A673 (cell line): ENCODE measurements at regions not wholly inside any gene's neighbourhood (a gene's known extent, or its start where the extent isn't known, plus 50 kb on each side); places are given as distances from the start of the nearest gene placed in this dataset.

Experiments used
- BruUV-seq: library from RNA; stranded (reverse); fragments of 400-500 nt; replicated peaks from 2 replicates; lab custom pipeline; 2021; lab: Mats Ljungman, UMichigan
- CTCF ChIA-PET: fragments of 300-600 bp; sonication (Branson Sonifier 250); formaldehyde crosslinking; loops from one replicate; lab custom pipeline; 2022; ENCODE audit warnings: antibody characterized with exemption; lab: Charles Lee
- POLR2A ChIA-PET: fragments of 300-600 bp; sonication (Branson Sonifier 250); formaldehyde crosslinking; loops from one replicate; lab custom pipeline; 2022; ENCODE audit warnings: antibody characterized with exemption; ENCODE audit not compliant: low non-redundant PET; lab: Charles Lee
- DNase-seq: peaks from one replicate; pipeline ENCODE4 v3.0.0-alpha.2; 2015; ENCODE audit warnings: low spot score
- H3K27ac ChIP-seq: fragments of 200-600 bp; sonication (generic); 2 replicates; pipeline ENCODE4 v1.5.1; 2016; ENCODE audit warnings: mixed run types, low read depth, mild to moderate bottlenecking, mixed read lengths, antibody characterized with exemption, low read length; ENCODE audit not compliant: poor library complexity, severe bottlenecking
- H3K27me3 ChIP-seq: fragments of 200-600 bp; sonication (generic); replicated peaks from 2 replicates; pipeline ENCODE4 v1.6.1; 2017; ENCODE audit warnings: mixed run types, low read depth, mild to moderate bottlenecking, mixed read lengths, antibody characterized with exemption, low read length; ENCODE audit not compliant: insufficient read depth, poor library complexity
- H3K36me3 ChIP-seq: fragments of 200-600 bp; sonication (generic); 2 replicates; pipeline ENCODE4 v1.6.1; 2016; ENCODE audit warnings: mixed run types, mild to moderate bottlenecking, mixed read lengths, antibody characterized with exemption, low read length; ENCODE audit not compliant: insufficient read depth, poor library complexity, severe bottlenecking
- H3K4me1 ChIP-seq: fragments of 200-600 bp; sonication (generic); 2 replicates; pipeline ENCODE4 v1.6.1; 2017; ENCODE audit warnings: mixed run types, mild to moderate bottlenecking, mixed read lengths, antibody characterized with exemption, low read length; ENCODE audit not compliant: insufficient read depth, poor library complexity, severe bottlenecking
- H3K4me3 ChIP-seq: fragments of 200-600 bp; sonication (generic); 2 replicates; pipeline ENCODE4 v1.5.1; 2016; ENCODE audit warnings: low read depth, mixed run types, mild to moderate bottlenecking, mixed read lengths, low read length; ENCODE audit not compliant: poor library complexity, severe bottlenecking
- H3K9me3 ChIP-seq: fragments of 200-600 bp; sonication (generic); 2 replicates; pipeline ENCODE4 v1.6.1; 2016; ENCODE audit warnings: mixed run types, low read depth, mild to moderate bottlenecking, mixed read lengths, antibody characterized with exemption, low read length; ENCODE audit not compliant: poor library complexity, severe bottlenecking
- EZH2 ChIP-seq: fragments of 200-600 bp; sonication (generic); IDR thresholded peaks from 2 replicates; pipeline ENCODE4 v1.6.1; 2017; ENCODE audit warnings: borderline replicate concordance, low read depth, mild to moderate bottlenecking, mixed read lengths, antibody characterized with exemption, low read length; ENCODE audit not compliant: poor library complexity, severe bottlenecking
- intact Hi-C: fragments of 100-400 bp; cut with micrococcal nuclease; formaldehyde crosslinking; loops from one replicate; pipeline ENCODE4 v1.10.0; 2022; ENCODE audit not compliant: unreplicated experiment
- TF ChIP-seq, protein P1 (sequence below): fragments of 300-800, 200-600 bp; sonication (generic); conservative IDR thresholded peaks from 2 replicates; pipeline ENCODE4 v1.5.1; 2017; ENCODE audit warnings: low read depth, mild to moderate bottlenecking, antibody characterized with exemption, low read length, moderate library complexity, mixed read lengths

DNA sequence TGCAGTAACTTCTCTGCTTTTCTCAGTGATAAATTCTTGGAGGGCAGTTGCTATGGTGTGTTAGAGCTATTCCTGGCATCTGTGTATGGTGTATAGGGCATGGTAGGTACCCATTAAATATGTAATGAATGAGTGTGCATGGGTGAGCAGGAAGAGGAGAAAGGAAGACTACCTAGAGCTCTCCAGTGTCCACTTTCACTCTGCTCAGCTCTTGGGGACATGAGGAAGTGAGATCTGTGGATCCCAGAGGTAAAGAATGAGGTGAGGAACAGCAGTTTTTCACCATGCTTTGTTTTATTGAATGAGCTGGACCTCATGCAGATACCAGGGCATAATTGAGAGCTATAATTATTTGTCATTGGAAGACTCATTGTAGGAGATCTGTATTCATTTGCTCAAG is 444.8 kb upstream of the RGS6 start:
- intact Hi-C loops, result no loop called here
- ChIA-PET POLR2A (no interaction called here), CTCF (no interaction called here)
- Histone ChIP-seq H3K4me1 (peaks cover 11% of the 10 kb centered on the region), H3K9me3 (no peaks in the 10 kb centered on the region), H3K36me3 (no peaks in the 10 kb centered on the region), H3K27ac (no peak overlapping the region), H3K4me3 (no peak overlapping the region), H3K27me3 (no peaks in the 10 kb centered on the region)
- BruUV-seq, result no TSS peak
- no peak for DNase-seq
- no peak for TF ChIP-seq EZH2
- TF ChIP-seq, protein P1, sequence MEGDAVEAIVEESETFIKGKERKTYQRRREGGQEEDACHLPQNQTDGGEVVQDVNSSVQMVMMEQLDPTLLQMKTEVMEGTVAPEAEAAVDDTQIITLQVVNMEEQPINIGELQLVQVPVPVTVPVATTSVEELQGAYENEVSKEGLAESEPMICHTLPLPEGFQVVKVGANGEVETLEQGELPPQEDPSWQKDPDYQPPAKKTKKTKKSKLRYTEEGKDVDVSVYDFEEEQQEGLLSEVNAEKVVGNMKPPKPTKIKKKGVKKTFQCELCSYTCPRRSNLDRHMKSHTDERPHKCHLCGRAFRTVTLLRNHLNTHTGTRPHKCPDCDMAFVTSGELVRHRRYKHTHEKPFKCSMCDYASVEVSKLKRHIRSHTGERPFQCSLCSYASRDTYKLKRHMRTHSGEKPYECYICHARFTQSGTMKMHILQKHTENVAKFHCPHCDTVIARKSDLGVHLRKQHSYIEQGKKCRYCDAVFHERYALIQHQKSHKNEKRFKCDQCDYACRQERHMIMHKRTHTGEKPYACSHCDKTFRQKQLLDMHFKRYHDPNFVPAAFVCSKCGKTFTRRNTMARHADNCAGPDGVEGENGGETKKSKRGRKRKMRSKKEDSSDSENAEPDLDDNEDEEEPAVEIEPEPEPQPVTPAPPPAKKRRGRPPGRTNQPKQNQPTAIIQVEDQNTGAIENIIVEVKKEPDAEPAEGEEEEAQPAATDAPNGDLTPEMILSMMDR, result no peak

DNA sequence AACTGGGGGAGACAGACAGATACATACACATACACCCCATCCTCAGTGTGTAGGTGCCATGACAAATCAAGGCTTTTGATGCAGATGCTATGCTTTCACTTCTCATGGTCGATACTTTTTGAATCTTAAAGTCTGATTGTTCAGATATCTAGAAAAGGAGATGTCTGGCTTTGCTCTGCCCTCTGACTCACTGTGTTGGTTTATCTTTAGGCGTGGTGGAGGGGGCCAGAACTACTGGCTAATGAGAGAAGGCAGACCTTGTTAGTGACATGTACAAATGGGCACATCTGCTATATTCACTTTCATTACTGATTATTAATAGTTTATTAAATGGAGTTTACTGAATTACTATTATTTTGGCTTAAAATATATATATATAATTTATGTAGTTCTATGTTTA is 444.3 kb upstream of the RGS6 start:
- Histone ChIP-seq H3K4me1 (peaks cover 6% of the 10 kb centered on the region), H3K9me3 (no peaks in the 10 kb centered on the region), H3K27ac (no peak overlapping the region), H3K27me3 (no peaks in the 10 kb centered on the region), H3K4me3 (no peak overlapping the region), H3K36me3 (no peaks in the 10 kb centered on the region)
- DNase-seq, result no peak
- BruUV-seq, result no TSS peak
- POLR2A ChIA-PET, result no interaction called here
- TF ChIP-seq, protein P1, result no peak
- no peak for TF ChIP-seq EZH2
- CTCF ChIA-PET, result no interaction called here
- intact Hi-C loops, result no loop called here

- CTCF ChIA-PET, result no interaction called here
- Histone ChIP-seq H3K4me1 (no peaks in the 10 kb centered on the region), H3K27me3 (no peaks in the 10 kb centered on the region), H3K4me3 (no peak overlapping the region), H3K27ac (no peak overlapping the region), H3K9me3 (no peaks in the 10 kb centered on the region), H3K36me3 (no peaks in the 10 kb centered on the region)
- POLR2A ChIA-PET, result no interaction called here
- DNase-seq, result no peak
- BruUV-seq, result no TSS peak
- intact Hi-C loops, result no loop called here
- TF ChIP-seq EZH2, result no peak
- TF ChIP-seq, protein P1, result no peak
Observed at GRCh38 chr14:71488703-71489191, 443.5 kb upstream of the RGS6 start.
